Neural cell (in vitro differentiated cells): ENCODE measurements at regions not wholly inside any gene's neighbourhood (a gene's known extent, or its start where the extent isn't known, plus 50 kb on each side); places are given as distances from the start of the nearest gene placed in this dataset.

ENCODE experiments used
- H2AFZ ChIP-seq: fragments of 200-600, 300-800 bp; sonication (generic), shearing (Covaris generic); 2 replicates; pipeline ENCODE4 v1.6.0; 2014; ENCODE audit warnings: low read depth, mild to moderate bottlenecking, antibody characterized with exemption, low read length, moderate library complexity
- H3F3A ChIP-seq: fragments of 200-600 bp; shearing (Covaris generic); 2 replicates; pipeline ENCODE4 v1.6.1; 2016; ENCODE audit warnings: mild to moderate bottlenecking, moderate library complexity, mixed read lengths, antibody characterized with exemption, low read length; ENCODE audit not compliant: insufficient read depth, poor library complexity, severe bottlenecking
- H3K27ac ChIP-seq: fragments of 200-600, 300-800 bp; sonication (generic), shearing (Covaris generic); 2 replicates; pipeline ENCODE4 v1.5.1; 2014; ENCODE audit warnings: mild to moderate bottlenecking, low read length, moderate library complexity
- H3K27me3 ChIP-seq: fragments of 300-800, 200-600 bp; sonication (generic), shearing (Covaris generic); 2 replicates; pipeline ENCODE4 v1.6.0; 2014; ENCODE audit warnings: mild to moderate bottlenecking, low read depth, low read length, moderate library complexity; ENCODE audit not compliant: insufficient read depth
- H3K36me3 ChIP-seq: fragments of 300-800, 200-600 bp; sonication (generic), shearing (Covaris generic); 2 replicates; pipeline ENCODE4 v1.5.1; 2014; ENCODE audit warnings: mild to moderate bottlenecking, antibody characterized with exemption, low read length, moderate library complexity; ENCODE audit not compliant: insufficient read depth
- H3K4me2 ChIP-seq: fragments of 300-800, 200-600 bp; sonication (generic), shearing (Covaris generic); 2 replicates; pipeline ENCODE4 v1.6.0; 2014; ENCODE audit warnings: mild to moderate bottlenecking, low read length
- H3K4me3 ChIP-seq: fragments of 300-800, 200-600 bp; sonication (generic), shearing (Covaris generic); 2 replicates; pipeline ENCODE4 v1.5.1; 2014; ENCODE audit warnings: mild to moderate bottlenecking, low read length, moderate library complexity
- H3K79me2 ChIP-seq: fragments of 200-600 bp; shearing (Covaris generic); replicated peaks from 2 replicates; pipeline ENCODE4 v1.6.0; 2014; ENCODE audit warnings: mild to moderate bottlenecking, low read length, moderate library complexity; ENCODE audit not compliant: insufficient read depth
- H3K9ac ChIP-seq: fragments of 300-800, 200-600 bp; sonication (generic), shearing (Covaris generic); 2 replicates; pipeline ENCODE4 v1.6.1; 2016; ENCODE audit warnings: mild to moderate bottlenecking, low read length, mixed read lengths
- H3K9me2 ChIP-seq: fragments of 200-600 bp; shearing (Covaris generic); 2 replicates; pipeline ENCODE4 v1.6.1; 2016; ENCODE audit warnings: mild to moderate bottlenecking, low read length, mixed read lengths; ENCODE audit not compliant: insufficient read depth
- H3K9me3 ChIP-seq: fragments of 200-600, 300-800 bp; sonication (generic), shearing (Covaris generic); 2 replicates; pipeline ENCODE4 v1.6.1; 2016; ENCODE audit warnings: mild to moderate bottlenecking, mixed run types, low read length, moderate library complexity, mixed read lengths
- H4K20me1 ChIP-seq: fragments of 200-600 bp; shearing (Covaris generic); 2 replicates; pipeline ENCODE4 v1.6.1; 2016; ENCODE audit warnings: mild to moderate bottlenecking, mixed run types; ENCODE audit not compliant: insufficient read depth
- CTCF ChIP-seq: fragments of 450-650 bp; IDR thresholded peaks from 2 replicates; pipeline ENCODE4 v1.5.1; 2014; ENCODE audit warnings: antibody characterized with exemption, mild to moderate bottlenecking, moderate library complexity; ENCODE audit not compliant: poor library complexity, severe bottlenecking
- EP300 ChIP-seq: fragments of 450-650 bp; conservative IDR thresholded peaks from 2 replicates; pipeline ENCODE4 v1.6.1; 2014; ENCODE audit warnings: antibody characterized with exemption, mild to moderate bottlenecking, moderate library complexity; ENCODE audit not compliant: poor library complexity, severe bottlenecking
- EZH2 ChIP-seq: fragments of 200-600, 300-800 bp; shearing (Covaris generic), sonication (generic); IDR thresholded peaks from 2 replicates; pipeline ENCODE4 v1.6.1; 2014; ENCODE audit warnings: antibody characterized with exemption, low read length, borderline replicate concordance, mild to moderate bottlenecking; ENCODE audit not compliant: insufficient read depth, poor library complexity, severe bottlenecking
- MXI1 ChIP-seq: fragments of 450-650 bp; conservative IDR thresholded peaks from 2 replicates; pipeline ENCODE4 v1.6.1; 2014; ENCODE audit warnings: antibody characterized with exemption, mild to moderate bottlenecking; ENCODE audit not compliant: poor library complexity, severe bottlenecking
- POLR2AphosphoS5 ChIP-seq: IDR thresholded peaks from 2 replicates; pipeline ENCODE4 v1.6.1; 2012
- RAD21 ChIP-seq: fragments of 450-650 bp; conservative IDR thresholded peaks from 2 replicates; pipeline ENCODE4 v1.6.1; 2014; ENCODE audit warnings: antibody characterized with exemption, mild to moderate bottlenecking, moderate library complexity
- REST ChIP-seq: IDR thresholded peaks from 2 replicates; pipeline ENCODE4 v1.6.1; 2012; ENCODE audit warnings: borderline replicate concordance
- SMC3 ChIP-seq: fragments of 450-650 bp; conservative IDR thresholded peaks from 2 replicates; pipeline ENCODE4 v1.6.1; 2014; ENCODE audit warnings: antibody characterized with exemption, mild to moderate bottlenecking, moderate library complexity; ENCODE audit not compliant: poor library complexity
- TAF1 ChIP-seq: IDR thresholded peaks from 2 replicates; pipeline ENCODE4 v1.6.1; 2012; ENCODE audit warnings: low read depth

GRCh38 chr4:135357091-135357490, 1155.5 kb upstream of the PABPC4L start:
- no peak for TF ChIP-seq REST
- TF ChIP-seq RAD21 = no peak
- no peak for TF ChIP-seq MXI1
- TF ChIP-seq POLR2AphosphoS5 = no peak
- no peak for TF ChIP-seq EZH2
- no peak for TF ChIP-seq CTCF
- no peak for TF ChIP-seq TAF1
- TF ChIP-seq EP300 = no peak
- no peak for TF ChIP-seq SMC3
- Histone ChIP-seq H2AFZ (no peak overlapping the region), H3K4me2 (no peak overlapping the region), H3K36me3 (no peaks in the 10 kb centered on the region), H3K27ac (no peak overlapping the region), H3K9me2 (no peaks in the 10 kb centered on the region), H3K4me3 (no peak overlapping the region), H4K20me1 (no peaks in the 10 kb centered on the region), H3K9me3 (no peaks in the 10 kb centered on the region), H3K27me3 (no peaks in the 10 kb centered on the region), H3K79me2 (no peaks in the 10 kb centered on the region), H3F3A (no peaks in the 10 kb centered on the region), H3K9ac (no peak overlapping the region)

GRCh38 chr4:135354876-135355275, 1153.3 kb upstream of the PABPC4L start:
- Histone ChIP-seq H3K9ac (no peak overlapping the region), H3K4me3 (no peak overlapping the region), H3K9me3 (no peaks in the 10 kb centered on the region), H2AFZ (no peak overlapping the region), H3K27me3 (no peaks in the 10 kb centered on the region), H3K27ac (no peak overlapping the region), H4K20me1 (no peaks in the 10 kb centered on the region), H3K79me2 (no peaks in the 10 kb centered on the region), H3K4me2 (no peak overlapping the region), H3F3A (no peaks in the 10 kb centered on the region), H3K36me3 (no peaks in the 10 kb centered on the region), H3K9me2 (no peaks in the 10 kb centered on the region)
- TF ChIP-seq REST = no peak
- no peak for TF ChIP-seq SMC3
